AML-193 (cell line): ENCODE measurements at regions not wholly inside any gene's neighbourhood (a gene's known extent, or its start where the extent isn't known, plus 50 kb on each side); places are given as distances from the start of the nearest gene placed in this dataset.
"Not testable (repeated sequence)": the region's sequence is repeated elsewhere in the genome, so short reads cannot be mapped to it uniquely, and the experiment has no call there.

ENCODE experiments used
- DNase-seq, 2 experiments: peaks; one replicate each; lab custom pipeline; 2025; lab: John Stamatoyannopoulos, UW

GRCh38 chr9:103242025-103242424 is 246.9 kb downstream of the CYLC2 start:
- no peak for DNase-seq

- no peak for DNase-seq
These were observed 247.4 kb downstream of the CYLC2 start for GRCh38 chr9:103242486-103242885.

GRCh38 chr9:103243553-103243952 is 248.4 kb downstream of the CYLC2 start:
- DNase-seq, result no peak

- no peak for DNase-seq
These were observed 250.2 kb downstream of the CYLC2 start for GRCh38 chr9:103245369-103245768.

GRCh38 chr9:103261951-103262350 is 266.8 kb downstream of the CYLC2 start:
- no peak for DNase-seq

GRCh38 chr9:103266064-103266463 is 270.9 kb downstream of the CYLC2 start:
- no peak for DNase-seq

GRCh38 chr9:103277240-103277639 is 282.1 kb downstream of the CYLC2 start:
- DNase-seq, result no peak

GRCh38 chr9:103281126-103281525 is 286.0 kb downstream of the CYLC2 start:
- DNase-seq, result no peak

- DNase-seq, result no peak
These were observed 292.2 kb downstream of the CYLC2 start for GRCh38 chr9:103287361-103287760.

- DNase-seq, result no peak
These were observed 301.1 kb downstream of the CYLC2 start for GRCh38 chr9:103296189-103296588.

- DNase-seq, result no peak
These were observed 305.9 kb downstream of the CYLC2 start for GRCh38 chr9:103301051-103301450.

GRCh38 chr9:103304797-103305196 is 309.7 kb downstream of the CYLC2 start:
- no peak for DNase-seq

GRCh38 chr9:103319979-103320378 is 324.8 kb downstream of the CYLC2 start:
- no peak for DNase-seq

GRCh38 chr9:103323699-103324098 is 328.6 kb downstream of the CYLC2 start:
- DNase-seq, result no peak

GRCh38 chr9:103335461-103335860 is 340.3 kb downstream of the CYLC2 start:
- no peak for DNase-seq

GRCh38 chr9:103355000-103355399 is 359.9 kb downstream of the CYLC2 start:
- no peak for DNase-seq

- DNase-seq, result not testable (repeated sequence)
These were observed 362.8 kb downstream of the CYLC2 start for GRCh38 chr9:103357980-103358379.

GRCh38 chr9:103361906-103362305 is 366.8 kb downstream of the CYLC2 start:
- DNase-seq, result no peak

- DNase-seq, result no peak
These were observed 367.9 kb downstream of the CYLC2 start for GRCh38 chr9:103362986-103363385.

GRCh38 chr9:103364753-103365152 is 369.6 kb downstream of the CYLC2 start:
- DNase-seq, result no peak

- no peak for DNase-seq
These were observed 376.0 kb downstream of the CYLC2 start for GRCh38 chr9:103371152-103371551.

GRCh38 chr9:103372828-103373227 is 377.7 kb downstream of the CYLC2 start:
- no peak for DNase-seq

GRCh38 chr9:103377667-103378066 is 382.5 kb downstream of the CYLC2 start:
- no peak for DNase-seq

GRCh38 chr9:103397868-103398600 is 402.9 kb downstream of the CYLC2 start:
- DNase-seq, result peak; percentile 25 to 34
